SU-DHL-6 (cell line): ENCODE measurements at regions not wholly inside any gene's neighbourhood (a gene's known extent, or its start where the extent isn't known, plus 50 kb on each side); places are given as distances from the start of the nearest gene placed in this dataset.

Experiments used
- EZH2phosphoT487 ChIP-seq: fragments of 200-600 bp; sonication (generic), shearing (Covaris generic); conservative IDR thresholded peaks from 2 replicates; pipeline ENCODE4 v1.6.1; 2018; ENCODE audit warnings: mild to moderate bottlenecking, antibody characterized with exemption, low read length, moderate library complexity, mixed read lengths
- TF ChIP-seq, protein P1 (sequence below): fragments of 200-600 bp; sonication (generic); IDR thresholded peaks from one replicate; pipeline ENCODE4 v1.5.1; 2017; ENCODE audit warnings: antibody characterized with exemption, mild to moderate bottlenecking, low read length, moderate library complexity; ENCODE audit not compliant: insufficient read depth, poor library complexity, severe bottlenecking

DNA sequence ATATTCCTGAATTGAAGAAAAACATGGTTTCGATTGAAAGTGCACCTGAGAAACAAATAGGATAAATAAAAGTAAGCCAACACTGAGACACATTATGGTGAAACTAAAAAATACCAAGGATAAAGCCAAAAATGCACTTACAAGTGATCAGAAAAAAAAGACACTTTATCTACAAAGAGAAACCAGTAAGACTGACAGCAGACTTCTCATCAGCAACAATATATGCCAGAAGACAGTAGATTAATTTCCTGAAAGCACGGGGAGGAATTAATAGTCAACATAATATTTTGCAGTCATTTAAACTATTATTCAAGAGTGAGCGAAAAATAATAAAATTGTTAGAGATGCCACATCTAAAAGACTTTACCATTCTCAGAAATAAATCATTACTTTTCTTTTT, 172.7 kb upstream of the MAST4 start:
- TF ChIP-seq, protein P1, sequence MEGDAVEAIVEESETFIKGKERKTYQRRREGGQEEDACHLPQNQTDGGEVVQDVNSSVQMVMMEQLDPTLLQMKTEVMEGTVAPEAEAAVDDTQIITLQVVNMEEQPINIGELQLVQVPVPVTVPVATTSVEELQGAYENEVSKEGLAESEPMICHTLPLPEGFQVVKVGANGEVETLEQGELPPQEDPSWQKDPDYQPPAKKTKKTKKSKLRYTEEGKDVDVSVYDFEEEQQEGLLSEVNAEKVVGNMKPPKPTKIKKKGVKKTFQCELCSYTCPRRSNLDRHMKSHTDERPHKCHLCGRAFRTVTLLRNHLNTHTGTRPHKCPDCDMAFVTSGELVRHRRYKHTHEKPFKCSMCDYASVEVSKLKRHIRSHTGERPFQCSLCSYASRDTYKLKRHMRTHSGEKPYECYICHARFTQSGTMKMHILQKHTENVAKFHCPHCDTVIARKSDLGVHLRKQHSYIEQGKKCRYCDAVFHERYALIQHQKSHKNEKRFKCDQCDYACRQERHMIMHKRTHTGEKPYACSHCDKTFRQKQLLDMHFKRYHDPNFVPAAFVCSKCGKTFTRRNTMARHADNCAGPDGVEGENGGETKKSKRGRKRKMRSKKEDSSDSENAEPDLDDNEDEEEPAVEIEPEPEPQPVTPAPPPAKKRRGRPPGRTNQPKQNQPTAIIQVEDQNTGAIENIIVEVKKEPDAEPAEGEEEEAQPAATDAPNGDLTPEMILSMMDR: no peak
- TF ChIP-seq EZH2phosphoT487: no peak
